HG02798 (cell line): ENCODE measurements at regions not wholly inside any gene's neighbourhood (a gene's known extent, or its start where the extent isn't known, plus 50 kb on each side); places are given as distances from the start of the nearest gene placed in this dataset.
"Not testable (repeated sequence)": the region's sequence is repeated elsewhere in the genome, so short reads cannot be mapped to it uniquely, and the experiment has no call there.

Experiments used
- ATAC-seq: cut with Tn5 transposase; IDR thresholded peaks from one replicate; pipeline ENCODE4 v1.9.1; 2021; ENCODE audit warnings: mild to moderate bottlenecking; ENCODE audit not compliant: unreplicated experiment, poor library complexity

GRCh38 chr13:104567114-104567513 lies 1500.9 kb upstream of the SLC10A2 start:
- ATAC-seq: no peak

- no peak for ATAC-seq
Measured at GRCh38 chr13:104565888-104566287, 1499.7 kb upstream of the SLC10A2 start.

GRCh38 chr13:104553896-104554295 lies 1487.7 kb upstream of the SLC10A2 start:
- no peak for ATAC-seq

GRCh38 chr13:104553186-104553585 lies 1487.0 kb upstream of the SLC10A2 start:
- no peak for ATAC-seq

- no peak for ATAC-seq
Measured at GRCh38 chr13:104534847-104535246, 1468.6 kb upstream of the SLC10A2 start.

- no peak for ATAC-seq
Measured at GRCh38 chr13:104532132-104532531, 1465.9 kb upstream of the SLC10A2 start.

- no peak for ATAC-seq
Measured at GRCh38 chr13:104530741-104531140, 1464.5 kb upstream of the SLC10A2 start.

GRCh38 chr13:104526561-104526960 lies 1460.3 kb upstream of the SLC10A2 start:
- no peak for ATAC-seq

GRCh38 chr13:104525467-104525866 lies 1459.2 kb upstream of the SLC10A2 start:
- no peak for ATAC-seq

- no peak for ATAC-seq
Measured at GRCh38 chr13:104522235-104523072, 1456.2 kb upstream of the SLC10A2 start.

- no peak for ATAC-seq
Measured at GRCh38 chr13:104510422-104510821, 1444.2 kb upstream of the SLC10A2 start.

- not testable (repeated sequence) for ATAC-seq
Measured at GRCh38 chr13:104493502-104493901, 1427.3 kb upstream of the SLC10A2 start.

GRCh38 chr13:104491916-104492315 lies 1425.7 kb upstream of the SLC10A2 start:
- ATAC-seq: no peak

GRCh38 chr13:104487006-104487405 lies 1420.8 kb upstream of the SLC10A2 start:
- no peak for ATAC-seq

- no peak for ATAC-seq
Measured at GRCh38 chr13:104485571-104485970, 1419.4 kb upstream of the SLC10A2 start.

- no peak for ATAC-seq
Measured at GRCh38 chr13:104483631-104484030, 1417.4 kb upstream of the SLC10A2 start.

- ATAC-seq: no peak
Measured at GRCh38 chr13:104477261-104477660, 1411.0 kb upstream of the SLC10A2 start.

- ATAC-seq: no peak
Measured at GRCh38 chr13:104473936-104474335, 1407.7 kb upstream of the SLC10A2 start.

- ATAC-seq: no peak
Measured at GRCh38 chr13:104466016-104466415, 1399.8 kb upstream of the SLC10A2 start.

- ATAC-seq: no peak
Measured at GRCh38 chr13:104461049-104461448, 1394.8 kb upstream of the SLC10A2 start.

GRCh38 chr13:104460554-104460953 lies 1394.3 kb upstream of the SLC10A2 start:
- ATAC-seq: no peak

- ATAC-seq: no peak
Measured at GRCh38 chr13:104450006-104450405, 1383.8 kb upstream of the SLC10A2 start.
